A673 (cell line): ENCODE measurements at regions not wholly inside any gene's neighbourhood (a gene's known extent, or its start where the extent isn't known, plus 50 kb on each side); places are given as distances from the start of the nearest gene placed in this dataset.

Experiments used
- BruUV-seq: library from RNA; stranded (reverse); fragments of 400-500 nt; replicated peaks from 2 replicates; lab custom pipeline; 2021; lab: Mats Ljungman, UMichigan
- CTCF ChIA-PET: fragments of 300-600 bp; sonication (Branson Sonifier 250); formaldehyde crosslinking; loops from one replicate; lab custom pipeline; 2022; ENCODE audit warnings: antibody characterized with exemption; lab: Charles Lee
- POLR2A ChIA-PET: fragments of 300-600 bp; sonication (Branson Sonifier 250); formaldehyde crosslinking; loops from one replicate; lab custom pipeline; 2022; ENCODE audit warnings: antibody characterized with exemption; ENCODE audit not compliant: low non-redundant PET; lab: Charles Lee
- DNase-seq: peaks from one replicate; pipeline ENCODE4 v3.0.0-alpha.2; 2015; ENCODE audit warnings: low spot score
- H3K27ac ChIP-seq: fragments of 200-600 bp; sonication (generic); 2 replicates; pipeline ENCODE4 v1.5.1; 2016; ENCODE audit warnings: mixed run types, low read depth, mild to moderate bottlenecking, mixed read lengths, antibody characterized with exemption, low read length; ENCODE audit not compliant: poor library complexity, severe bottlenecking
- H3K27me3 ChIP-seq: fragments of 200-600 bp; sonication (generic); replicated peaks from 2 replicates; pipeline ENCODE4 v1.6.1; 2017; ENCODE audit warnings: mixed run types, low read depth, mild to moderate bottlenecking, mixed read lengths, antibody characterized with exemption, low read length; ENCODE audit not compliant: insufficient read depth, poor library complexity
- H3K36me3 ChIP-seq: fragments of 200-600 bp; sonication (generic); 2 replicates; pipeline ENCODE4 v1.6.1; 2016; ENCODE audit warnings: mixed run types, mild to moderate bottlenecking, mixed read lengths, antibody characterized with exemption, low read length; ENCODE audit not compliant: insufficient read depth, poor library complexity, severe bottlenecking
- H3K4me1 ChIP-seq: fragments of 200-600 bp; sonication (generic); 2 replicates; pipeline ENCODE4 v1.6.1; 2017; ENCODE audit warnings: mixed run types, mild to moderate bottlenecking, mixed read lengths, antibody characterized with exemption, low read length; ENCODE audit not compliant: insufficient read depth, poor library complexity, severe bottlenecking
- H3K4me3 ChIP-seq: fragments of 200-600 bp; sonication (generic); 2 replicates; pipeline ENCODE4 v1.5.1; 2016; ENCODE audit warnings: low read depth, mixed run types, mild to moderate bottlenecking, mixed read lengths, low read length; ENCODE audit not compliant: poor library complexity, severe bottlenecking
- H3K9me3 ChIP-seq: fragments of 200-600 bp; sonication (generic); 2 replicates; pipeline ENCODE4 v1.6.1; 2016; ENCODE audit warnings: mixed run types, low read depth, mild to moderate bottlenecking, mixed read lengths, antibody characterized with exemption, low read length; ENCODE audit not compliant: poor library complexity, severe bottlenecking
- EZH2 ChIP-seq: fragments of 200-600 bp; sonication (generic); IDR thresholded peaks from 2 replicates; pipeline ENCODE4 v1.6.1; 2017; ENCODE audit warnings: borderline replicate concordance, low read depth, mild to moderate bottlenecking, mixed read lengths, antibody characterized with exemption, low read length; ENCODE audit not compliant: poor library complexity, severe bottlenecking
- intact Hi-C: fragments of 100-400 bp; cut with micrococcal nuclease; formaldehyde crosslinking; loops from one replicate; pipeline ENCODE4 v1.10.0; 2022; ENCODE audit not compliant: unreplicated experiment
- TF ChIP-seq, protein P1 (sequence below): fragments of 300-800, 200-600 bp; sonication (generic); conservative IDR thresholded peaks from 2 replicates; pipeline ENCODE4 v1.5.1; 2017; ENCODE audit warnings: low read depth, mild to moderate bottlenecking, antibody characterized with exemption, low read length, moderate library complexity, mixed read lengths

DNA sequence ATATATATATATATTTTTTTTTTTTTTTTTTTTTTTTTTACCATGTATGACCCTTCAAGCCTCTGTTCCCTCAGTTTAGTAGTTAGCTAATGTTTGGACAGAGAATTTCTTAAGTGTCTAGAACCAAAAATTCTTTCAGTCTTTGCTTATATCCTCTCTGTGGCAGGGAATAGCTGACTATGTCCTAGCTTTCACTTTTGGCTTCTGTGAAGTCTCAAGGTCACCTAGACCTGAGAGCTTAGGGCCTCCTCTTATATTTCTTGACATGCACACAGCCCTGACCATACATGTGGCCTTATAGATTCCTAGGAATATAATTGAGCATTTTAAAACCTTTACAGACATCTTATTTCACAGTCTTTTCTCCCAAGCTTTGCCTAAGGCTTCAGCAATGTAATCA, 930.8 kb upstream of the CDH9 start:
- TF ChIP-seq EZH2, result no peak
- TF ChIP-seq, protein P1, sequence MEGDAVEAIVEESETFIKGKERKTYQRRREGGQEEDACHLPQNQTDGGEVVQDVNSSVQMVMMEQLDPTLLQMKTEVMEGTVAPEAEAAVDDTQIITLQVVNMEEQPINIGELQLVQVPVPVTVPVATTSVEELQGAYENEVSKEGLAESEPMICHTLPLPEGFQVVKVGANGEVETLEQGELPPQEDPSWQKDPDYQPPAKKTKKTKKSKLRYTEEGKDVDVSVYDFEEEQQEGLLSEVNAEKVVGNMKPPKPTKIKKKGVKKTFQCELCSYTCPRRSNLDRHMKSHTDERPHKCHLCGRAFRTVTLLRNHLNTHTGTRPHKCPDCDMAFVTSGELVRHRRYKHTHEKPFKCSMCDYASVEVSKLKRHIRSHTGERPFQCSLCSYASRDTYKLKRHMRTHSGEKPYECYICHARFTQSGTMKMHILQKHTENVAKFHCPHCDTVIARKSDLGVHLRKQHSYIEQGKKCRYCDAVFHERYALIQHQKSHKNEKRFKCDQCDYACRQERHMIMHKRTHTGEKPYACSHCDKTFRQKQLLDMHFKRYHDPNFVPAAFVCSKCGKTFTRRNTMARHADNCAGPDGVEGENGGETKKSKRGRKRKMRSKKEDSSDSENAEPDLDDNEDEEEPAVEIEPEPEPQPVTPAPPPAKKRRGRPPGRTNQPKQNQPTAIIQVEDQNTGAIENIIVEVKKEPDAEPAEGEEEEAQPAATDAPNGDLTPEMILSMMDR, result no peak
- intact Hi-C loops, result no loop called here
- BruUV-seq, result no TSS peak
- Histone ChIP-seq H3K36me3 (no peaks in the 10 kb centered on the region), H3K4me3 (no peak overlapping the region), H3K27me3 (no peaks in the 10 kb centered on the region), H3K9me3 (no peaks in the 10 kb centered on the region), H3K27ac (no peak overlapping the region), H3K4me1 (no peaks in the 10 kb centered on the region)
- DNase-seq, result no peak
- ChIA-PET POLR2A (no interaction called here), CTCF (no interaction called here)

DNA sequence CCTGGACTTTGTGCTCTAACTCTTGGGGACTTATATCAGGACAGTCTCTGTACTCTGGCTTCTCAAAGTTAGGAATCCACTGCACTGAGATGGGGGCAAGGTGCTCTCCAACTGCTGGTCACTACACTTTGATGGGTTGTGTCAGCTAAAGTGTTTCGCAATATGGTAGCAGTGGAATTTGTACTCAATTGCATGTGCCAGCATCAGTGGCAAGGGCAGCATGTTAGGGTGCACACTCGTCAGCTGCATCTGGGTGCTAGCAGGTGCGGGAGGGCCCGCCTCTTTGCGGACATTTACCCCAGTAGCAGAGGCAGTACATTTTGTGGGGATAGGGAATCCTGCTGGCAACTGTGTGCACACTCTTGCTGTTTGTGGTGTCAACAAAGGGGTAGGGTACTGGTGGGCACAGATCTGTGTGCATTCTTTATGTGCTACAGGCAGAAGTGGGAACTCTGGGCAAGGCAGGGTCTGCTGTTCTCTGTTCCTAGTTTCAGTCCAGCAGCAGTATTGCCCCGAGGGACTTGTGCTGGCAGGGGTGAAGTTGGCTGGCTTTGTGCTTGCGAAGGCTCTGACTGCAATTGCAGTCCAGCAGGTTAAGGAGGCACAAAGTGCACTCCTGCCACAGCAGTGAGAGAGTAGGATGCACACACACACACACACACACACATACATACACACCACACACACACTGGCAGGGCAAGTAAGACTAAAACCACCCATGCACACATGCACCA, 924.8 kb upstream of the CDH9 start:
- ChIA-PET POLR2A (no interaction called here), CTCF (no interaction called here)
- TF ChIP-seq, protein P1, result no peak
- TF ChIP-seq EZH2, result no peak
- DNase-seq, result no peak
- Histone ChIP-seq H3K9me3 (no peaks in the 10 kb centered on the region), H3K4me3 (no peak overlapping the region), H3K27ac (no peak overlapping the region), H3K4me1 (no peaks in the 10 kb centered on the region), H3K27me3 (no peaks in the 10 kb centered on the region), H3K36me3 (no peaks in the 10 kb centered on the region)
- no TSS peak for BruUV-seq
- intact Hi-C loops, result no loop called here

DNA sequence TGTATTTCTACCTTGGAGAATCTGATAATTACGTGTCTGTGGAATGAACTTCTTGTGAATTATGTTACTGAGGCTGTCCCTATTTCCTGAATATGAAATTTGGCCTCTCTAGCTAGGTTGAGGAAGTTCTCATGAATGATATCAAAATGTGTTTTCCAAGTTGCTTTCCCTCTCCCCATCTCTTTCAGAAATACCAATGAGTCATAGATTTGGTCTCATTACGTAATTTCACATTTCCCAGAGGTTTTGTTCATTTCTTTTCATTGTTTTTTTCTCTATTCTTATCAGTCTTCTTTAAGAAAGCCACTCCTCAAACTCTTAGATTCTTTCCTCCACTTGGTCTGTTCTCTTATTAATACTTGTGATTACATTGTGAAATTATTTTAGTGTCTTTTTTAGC, 923.8 kb upstream of the CDH9 start:
- ChIA-PET CTCF (no interaction called here), POLR2A (no interaction called here)
- TF ChIP-seq, protein P1, result no peak
- no peak for TF ChIP-seq EZH2
- Histone ChIP-seq H3K27ac (no peak overlapping the region), H3K27me3 (no peaks in the 10 kb centered on the region), H3K4me3 (no peak overlapping the region), H3K4me1 (no peaks in the 10 kb centered on the region), H3K36me3 (no peaks in the 10 kb centered on the region), H3K9me3 (no peaks in the 10 kb centered on the region)
- DNase-seq, result no peak
- intact Hi-C loops, result no loop called here
- no TSS peak for BruUV-seq
